Cardiac muscle cell (in vitro differentiated cells and primary cell): ENCODE measurements at regions not wholly inside any gene's neighbourhood (a gene's known extent, or its start where the extent isn't known, plus 50 kb on each side); places are given as distances from the start of the nearest gene placed in this dataset.

Experiments
- DNase-seq, 2 donors: peaks; one replicate each; pipeline versions ENCODE4 v3.0.0 to v3.0.0-alpha.2; 2010 to 2017; ENCODE audit warnings: low read depth in 1 of 2, low spot score in 1 of 2
- H3K27ac ChIP-seq: fragments of 200-600 bp; sonication (generic); 2 replicates; pipeline ENCODE4 v1.5.1; 2016
- H3K27me3 ChIP-seq: fragments of 200-600 bp; sonication (generic); 2 replicates; pipeline ENCODE4 v1.6.0; 2016; ENCODE audit warnings: control low read depth
- H3K36me3 ChIP-seq: fragments of 200-600 bp; sonication (generic); 2 replicates; pipeline ENCODE4 v1.5.1; 2016; ENCODE audit warnings: control low read depth
- H3K4me1 ChIP-seq: fragments of 200-600 bp; sonication (generic); 2 replicates; pipeline ENCODE4 v1.8.1; 2017; ENCODE audit warnings: low read depth, mild to moderate bottlenecking, mixed run types
- H3K4me3 ChIP-seq: fragments of 200-600 bp; sonication (generic); 2 replicates; pipeline ENCODE4 v1.5.1; 2016; ENCODE audit warnings: mild to moderate bottlenecking
- H3K9me3 ChIP-seq: fragments of 200-600 bp; sonication (generic); 2 replicates; pipeline ENCODE4 v1.5.1; 2017; ENCODE audit warnings: low read depth, mild to moderate bottlenecking, control low read depth
- TF ChIP-seq, protein P1 (sequence below): IDR thresholded peaks from 2 replicates; pipeline ENCODE4 v1.5.1; 2012; ENCODE audit warnings: low read depth, mild to moderate bottlenecking, low read length

DNA sequence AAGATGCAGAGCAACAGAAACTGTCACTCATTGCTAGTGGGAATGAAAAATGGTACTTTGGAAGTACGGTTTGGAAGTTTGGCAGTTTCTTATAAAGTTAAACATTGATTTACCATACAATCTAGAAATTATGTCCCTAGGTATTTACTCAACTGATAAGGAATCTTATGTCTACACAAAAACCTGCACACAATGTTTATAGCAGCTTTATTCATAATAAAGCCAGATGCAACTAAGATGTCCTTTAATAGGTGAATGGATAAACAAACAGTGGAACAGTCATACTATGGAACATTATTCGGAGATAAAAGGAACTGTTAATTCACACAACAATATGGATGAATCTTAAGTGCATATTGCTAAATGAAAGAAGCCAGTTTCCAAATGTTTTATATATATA, 96.2 kb upstream of the SIRPA start:
- no peak for DNase-seq
- H3K27ac ChIP-seq, result no peak overlapping the region
- H3K4me1 ChIP-seq, result no peaks in the 10 kb centered on the region
- H3K9me3 ChIP-seq, result no peaks in the 10 kb centered on the region
- H3K27me3 ChIP-seq, result peaks cover 40% of the 10 kb centered on the region
- H3K36me3 ChIP-seq, result no peaks in the 10 kb centered on the region
- TF ChIP-seq, protein P1, sequence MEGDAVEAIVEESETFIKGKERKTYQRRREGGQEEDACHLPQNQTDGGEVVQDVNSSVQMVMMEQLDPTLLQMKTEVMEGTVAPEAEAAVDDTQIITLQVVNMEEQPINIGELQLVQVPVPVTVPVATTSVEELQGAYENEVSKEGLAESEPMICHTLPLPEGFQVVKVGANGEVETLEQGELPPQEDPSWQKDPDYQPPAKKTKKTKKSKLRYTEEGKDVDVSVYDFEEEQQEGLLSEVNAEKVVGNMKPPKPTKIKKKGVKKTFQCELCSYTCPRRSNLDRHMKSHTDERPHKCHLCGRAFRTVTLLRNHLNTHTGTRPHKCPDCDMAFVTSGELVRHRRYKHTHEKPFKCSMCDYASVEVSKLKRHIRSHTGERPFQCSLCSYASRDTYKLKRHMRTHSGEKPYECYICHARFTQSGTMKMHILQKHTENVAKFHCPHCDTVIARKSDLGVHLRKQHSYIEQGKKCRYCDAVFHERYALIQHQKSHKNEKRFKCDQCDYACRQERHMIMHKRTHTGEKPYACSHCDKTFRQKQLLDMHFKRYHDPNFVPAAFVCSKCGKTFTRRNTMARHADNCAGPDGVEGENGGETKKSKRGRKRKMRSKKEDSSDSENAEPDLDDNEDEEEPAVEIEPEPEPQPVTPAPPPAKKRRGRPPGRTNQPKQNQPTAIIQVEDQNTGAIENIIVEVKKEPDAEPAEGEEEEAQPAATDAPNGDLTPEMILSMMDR, result no peak
- no peak overlapping the region for H3K4me3 ChIP-seq

DNA sequence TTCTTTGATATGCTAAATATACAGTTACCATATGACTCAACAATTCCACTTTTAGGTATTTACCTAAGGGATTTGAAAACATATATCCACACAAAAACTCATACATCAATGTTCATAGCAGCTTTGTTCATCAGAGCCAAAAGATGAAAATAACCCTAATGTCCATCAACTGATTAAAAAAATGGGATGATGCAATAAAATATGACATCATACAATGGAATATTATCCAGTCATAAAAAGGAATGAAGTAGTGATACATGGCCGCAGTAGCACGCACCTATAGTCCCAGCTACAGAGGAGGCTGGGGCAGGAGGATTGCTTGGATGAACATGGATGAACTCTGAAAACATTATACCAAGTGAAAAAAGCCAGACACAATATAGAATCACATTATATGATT, 101.4 kb upstream of the SIRPA start:
- no peaks in the 10 kb centered on the region for H3K9me3 ChIP-seq
- TF ChIP-seq, protein P1, result no peak
- H3K4me3 ChIP-seq, result no peak overlapping the region
- no peaks in the 10 kb centered on the region for H3K36me3 ChIP-seq
- no peak overlapping the region for H3K27ac ChIP-seq
- no peak for DNase-seq
- H3K27me3 ChIP-seq, result peaks cover 53% of the 10 kb centered on the region
- no peaks in the 10 kb centered on the region for H3K4me1 ChIP-seq

DNA sequence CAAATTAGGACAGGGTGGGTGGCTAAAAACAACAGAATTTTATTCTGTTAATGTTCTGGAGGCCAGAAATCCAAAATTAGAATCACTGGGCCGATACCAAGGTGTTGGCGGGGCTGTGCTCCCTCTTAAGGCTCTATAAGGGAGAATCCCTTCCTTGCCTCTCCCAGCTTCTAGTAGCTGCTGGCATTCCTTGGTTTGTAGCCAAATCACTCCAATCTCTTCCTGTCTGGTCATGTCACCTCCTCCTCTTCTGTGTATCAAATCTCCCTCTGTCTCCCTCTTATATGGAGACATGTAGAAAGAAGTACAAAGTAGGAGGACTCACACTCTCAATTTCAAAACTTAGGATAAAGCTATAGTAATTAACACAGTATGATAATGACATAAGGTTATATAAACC, 102.9 kb upstream of the SIRPA start:
- no peak for DNase-seq
- Histone ChIP-seq H3K4me1 (no peaks in the 10 kb centered on the region), H3K4me3 (no peak overlapping the region), H3K36me3 (no peaks in the 10 kb centered on the region), H3K27me3 (peaks cover 68% of the 10 kb centered on the region), H3K9me3 (no peaks in the 10 kb centered on the region), H3K27ac (no peak overlapping the region)
- TF ChIP-seq, protein P1, result no peak

DNA sequence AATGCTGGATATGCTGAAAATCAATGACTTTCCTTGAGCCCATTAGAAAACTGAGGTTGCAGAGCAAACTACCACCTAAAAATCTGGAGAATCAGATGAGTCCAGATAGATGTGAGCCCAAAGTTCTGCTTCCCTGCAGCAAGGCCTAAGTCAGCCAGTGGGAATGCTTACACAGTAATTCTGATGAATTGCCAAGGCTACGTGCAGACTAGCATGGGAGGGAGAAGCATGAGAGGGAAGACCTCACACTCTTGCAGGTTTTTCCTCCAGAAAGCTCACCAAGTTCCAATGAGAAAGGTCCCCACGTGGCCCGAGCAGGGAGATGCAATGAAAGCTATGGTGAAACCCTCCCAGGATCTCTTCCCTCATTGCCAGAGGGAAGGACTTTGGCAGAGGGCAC, 104.8 kb upstream of the SIRPA start:
- Histone ChIP-seq H3K27me3 (peaks cover 74% of the 10 kb centered on the region), H3K36me3 (no peaks in the 10 kb centered on the region), H3K27ac (no peak overlapping the region), H3K4me1 (no peaks in the 10 kb centered on the region), H3K9me3 (no peaks in the 10 kb centered on the region), H3K4me3 (no peak overlapping the region)
- TF ChIP-seq, protein P1, result no peak
- DNase-seq, result no peak

DNA sequence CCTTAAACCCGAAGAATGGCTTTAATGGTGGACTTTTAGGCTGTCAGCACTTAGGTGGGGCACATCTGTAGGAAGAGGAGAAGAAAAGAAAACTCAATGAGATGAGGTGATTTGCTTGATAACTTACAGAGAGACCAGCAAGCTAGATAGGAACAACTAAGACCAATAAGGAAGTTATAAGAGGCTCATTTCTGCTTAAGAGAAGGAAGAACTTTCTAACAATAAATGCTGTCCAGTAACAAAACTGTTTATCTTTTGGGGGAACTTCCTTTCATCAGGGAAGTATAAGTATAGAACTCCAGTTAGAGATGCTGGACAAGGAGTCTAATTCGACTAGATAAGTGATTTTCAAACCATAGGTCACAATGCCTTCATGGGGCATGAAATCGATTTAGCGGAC, 107.2 kb upstream of the SIRPA start:
- Histone ChIP-seq H3K4me3 (no peak overlapping the region), H3K27me3 (peaks cover 67% of the 10 kb centered on the region), H3K27ac (no peak overlapping the region), H3K36me3 (no peaks in the 10 kb centered on the region), H3K4me1 (no peaks in the 10 kb centered on the region), H3K9me3 (no peaks in the 10 kb centered on the region)
- TF ChIP-seq, protein P1, result no peak
- DNase-seq, result no peak

DNA sequence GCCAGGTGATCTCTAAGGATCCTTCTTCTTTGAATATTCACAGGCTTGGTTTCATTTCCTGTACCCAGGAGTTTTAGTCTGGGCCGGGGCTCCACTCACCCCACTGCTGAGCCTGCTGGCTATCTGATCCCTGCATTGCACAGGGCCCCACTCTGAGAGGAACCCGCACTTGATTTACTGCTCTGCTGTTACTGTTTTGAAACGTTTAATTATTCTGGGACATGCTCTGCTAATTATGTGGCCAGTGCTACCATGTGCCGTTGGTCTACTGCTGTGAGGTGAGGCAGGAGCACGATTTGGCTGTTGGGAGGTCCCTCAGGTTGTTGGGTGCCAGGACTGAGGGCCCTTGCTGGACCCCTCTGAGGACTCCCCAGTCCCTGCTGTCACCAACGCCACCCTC, 108.7 kb upstream of the SIRPA start:
- H3K36me3 ChIP-seq, result no peaks in the 10 kb centered on the region
- peaks cover 78% of the 10 kb centered on the region for H3K27me3 ChIP-seq
- H3K4me3 ChIP-seq, result no peak overlapping the region
- TF ChIP-seq, protein P1, result no peak
- no peak for DNase-seq
- H3K9me3 ChIP-seq, result no peaks in the 10 kb centered on the region
- no peak overlapping the region for H3K27ac ChIP-seq
- H3K4me1 ChIP-seq, result no peaks in the 10 kb centered on the region
